HT-29 (cell line): ENCODE measurements at regions not wholly inside any gene's neighbourhood (a gene's known extent, or its start where the extent isn't known, plus 50 kb on each side); places are given as distances from the start of the nearest gene placed in this dataset.

Source experiments
- DNase-seq: peaks from one replicate; pipeline ENCODE4 v3.0.0-alpha.2; 2015; ENCODE audit warnings: low spot score

DNA sequence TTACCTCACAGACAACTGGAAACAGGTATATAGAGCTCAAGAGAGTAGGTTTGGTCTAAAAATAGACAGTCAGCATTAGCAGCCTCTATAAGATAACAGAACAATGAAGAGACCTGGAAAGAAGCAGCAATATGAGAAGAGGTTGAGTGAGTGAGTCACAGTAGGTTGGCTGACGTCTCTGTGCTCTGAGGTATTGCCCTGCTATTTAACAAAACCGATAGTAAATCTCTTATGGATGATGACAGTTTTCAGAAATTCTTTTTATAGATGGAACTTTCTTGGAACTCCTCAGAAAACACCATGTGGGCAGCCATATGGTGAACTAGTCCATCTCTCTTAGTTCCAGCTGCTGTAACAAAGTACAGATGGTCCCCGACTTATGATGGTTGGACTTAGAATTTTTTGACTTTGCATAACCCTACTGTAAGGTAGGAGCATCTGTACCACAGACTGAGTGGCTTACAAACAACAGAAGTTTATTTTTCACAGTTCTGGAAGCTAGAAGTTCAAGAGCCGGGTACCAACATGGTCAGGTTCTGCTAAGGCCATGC is 123.5 kb downstream of the MBD2 start:
- no peak for DNase-seq

DNA sequence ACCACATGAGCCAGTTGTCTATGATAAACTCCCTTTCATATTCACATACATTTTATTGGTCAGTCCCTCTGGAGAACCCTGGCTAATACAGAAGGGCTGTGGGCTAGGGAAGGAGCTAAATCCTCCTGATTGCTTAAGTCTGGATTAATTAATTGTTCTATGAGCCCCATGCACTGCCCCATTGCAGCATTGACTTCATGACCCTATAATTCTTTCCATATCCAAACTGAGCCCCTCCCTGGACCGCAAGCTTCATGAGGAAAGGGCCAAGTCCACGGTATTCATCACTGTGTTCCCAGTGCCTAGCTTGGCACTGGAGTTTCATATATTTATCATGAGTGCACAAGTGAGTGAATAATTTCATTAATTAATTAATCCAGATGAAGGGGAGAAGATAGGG is 124.0 kb downstream of the MBD2 start:
- DNase-seq, result no peak

DNA sequence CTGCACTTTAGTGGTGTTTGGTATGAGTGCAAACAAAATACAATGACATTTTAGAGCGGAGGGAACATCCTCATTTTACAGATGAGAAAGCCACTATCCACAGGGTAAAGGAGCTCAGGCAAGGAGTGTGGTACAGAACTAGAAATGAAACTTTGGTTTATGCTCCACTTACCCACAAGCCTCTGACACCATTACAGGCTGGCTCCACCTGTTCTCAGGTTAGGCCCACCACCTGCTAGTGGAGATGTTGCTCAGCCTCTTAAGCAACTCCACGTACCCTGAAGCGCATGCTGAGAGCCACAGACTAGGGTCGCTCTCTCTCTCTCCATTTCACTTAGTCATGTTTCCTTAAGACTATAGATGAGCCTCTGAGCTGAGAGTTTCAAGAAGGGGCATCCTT is 130.0 kb downstream of the MBD2 start:
- DNase-seq, result no peak

DNA sequence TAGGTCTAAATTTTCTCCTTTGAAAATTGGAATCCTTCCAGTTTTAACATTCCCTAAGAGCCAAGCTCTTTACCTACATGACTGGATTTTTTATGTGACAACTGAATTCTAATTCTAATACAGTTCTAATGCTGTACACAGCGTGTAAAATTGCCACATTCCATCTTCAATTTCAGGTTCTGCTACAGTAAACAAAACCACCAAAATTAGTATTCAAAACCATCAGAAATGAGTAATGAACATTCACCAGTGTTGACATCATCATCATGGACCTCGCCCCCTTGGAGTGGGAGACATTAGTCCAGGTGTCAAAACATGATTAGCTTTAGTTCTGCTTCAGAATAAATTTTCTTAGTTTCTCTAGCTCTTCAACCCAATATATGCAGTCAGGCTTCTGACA is 133.6 kb downstream of the MBD2 start:
- DNase-seq, result no peak

DNA sequence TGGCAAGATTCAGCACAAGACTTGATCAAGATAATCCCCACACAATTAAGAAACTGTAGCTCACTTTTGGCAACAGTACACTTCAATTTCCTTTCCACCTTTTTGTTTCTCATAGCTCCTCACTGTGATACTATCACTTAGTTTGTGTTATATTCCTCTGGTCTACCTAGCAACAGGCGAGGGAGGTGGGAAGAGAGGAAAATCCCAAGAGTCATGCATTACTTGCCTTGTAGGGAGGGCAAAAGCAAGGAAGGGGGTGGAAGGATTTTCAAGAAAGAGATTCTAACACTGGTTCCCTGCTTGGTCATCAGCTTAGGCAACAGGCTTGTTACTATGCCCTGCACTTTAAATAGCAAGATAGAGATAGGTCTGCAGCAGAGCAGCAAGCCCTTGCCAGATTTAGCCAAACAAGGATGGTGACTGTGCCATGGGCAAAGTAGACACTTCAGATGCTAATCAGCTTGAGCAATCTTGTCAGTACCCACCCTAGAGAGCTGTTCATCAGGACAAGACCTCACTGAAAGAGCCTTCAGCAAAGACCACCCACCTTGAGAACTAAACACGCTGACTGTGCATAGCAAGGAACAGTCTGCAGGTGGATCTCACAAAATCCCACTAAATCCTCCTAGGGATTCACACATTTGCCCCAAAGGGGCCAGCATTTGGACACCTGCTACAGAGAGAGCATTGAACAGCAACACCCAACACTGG is 134.6 kb downstream of the MBD2 start:
- DNase-seq, result no peak

DNA sequence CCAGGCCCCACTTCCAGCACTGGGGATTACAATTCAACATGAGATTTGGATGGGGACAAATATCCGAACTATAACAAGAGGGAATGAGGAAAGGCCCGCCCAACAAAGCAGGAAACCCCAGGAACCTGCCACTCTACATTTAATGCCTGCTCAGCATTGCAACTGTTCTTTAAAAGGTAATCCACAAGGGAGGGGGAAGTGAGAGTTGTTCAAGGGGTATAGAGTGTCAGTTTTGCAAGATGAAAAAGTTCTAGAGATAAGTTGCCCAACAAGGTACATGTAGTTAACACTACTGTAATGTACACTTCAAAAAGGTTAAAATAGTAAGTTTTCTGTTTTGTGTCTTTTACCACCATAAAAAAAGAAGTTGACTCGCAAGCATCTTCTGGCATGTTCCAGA is 137.6 kb downstream of the MBD2 start:
- DNase-seq, result no peak

DNA sequence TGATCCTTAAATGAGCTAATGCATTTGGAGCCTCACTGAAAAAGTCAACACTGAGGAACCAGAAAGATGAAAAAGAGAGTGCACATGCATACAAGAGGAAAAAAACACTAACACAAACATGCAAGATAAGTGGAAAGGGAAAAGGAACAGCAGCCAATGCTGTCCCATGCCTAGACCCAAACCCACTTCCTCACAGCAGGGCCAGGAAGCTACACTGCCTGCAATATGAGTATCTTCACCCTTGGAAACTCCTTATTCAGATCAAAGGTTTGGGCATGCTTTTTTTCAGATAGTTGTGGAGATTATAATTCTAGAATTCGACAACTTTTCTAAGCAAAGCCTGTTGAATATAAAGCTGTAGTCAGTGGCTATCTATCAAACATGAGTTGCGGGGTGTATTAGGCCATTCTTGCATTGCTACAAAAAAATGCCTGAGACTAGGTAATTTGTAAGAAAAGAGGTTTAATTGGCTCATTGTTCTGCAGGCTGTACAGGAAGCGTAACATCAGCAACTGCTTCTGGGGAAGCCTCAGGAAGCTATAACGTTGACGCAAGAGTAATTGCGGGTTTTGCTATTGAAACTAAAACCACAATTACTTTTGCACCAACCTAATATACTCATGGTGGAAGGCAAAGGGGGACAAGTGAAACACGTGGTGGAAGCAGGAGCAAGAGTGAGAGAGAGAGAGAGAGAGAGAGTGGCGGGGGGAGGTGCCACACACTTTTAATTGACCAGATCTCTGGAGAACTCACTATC is 138.2 kb downstream of the MBD2 start:
- no peak for DNase-seq

DNA sequence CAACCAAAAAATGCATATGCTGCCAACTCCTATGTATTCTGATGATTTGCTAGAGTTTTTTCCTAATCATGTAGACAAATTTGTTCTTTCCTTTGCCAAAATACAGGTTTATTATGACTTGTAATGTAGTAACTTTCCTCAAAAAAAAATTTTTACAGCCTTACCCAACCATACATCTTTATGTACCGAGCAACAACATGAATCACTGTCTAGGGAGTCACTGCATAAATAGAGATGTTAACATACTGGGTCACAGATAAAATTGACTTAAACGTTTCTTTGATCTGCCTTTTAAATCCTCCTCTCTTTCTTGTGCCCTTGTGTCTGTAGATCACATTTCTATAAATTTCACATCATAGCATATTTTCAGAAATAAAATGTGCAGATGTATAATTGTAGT is 143.6 kb downstream of the MBD2 start:
- no peak for DNase-seq

DNA sequence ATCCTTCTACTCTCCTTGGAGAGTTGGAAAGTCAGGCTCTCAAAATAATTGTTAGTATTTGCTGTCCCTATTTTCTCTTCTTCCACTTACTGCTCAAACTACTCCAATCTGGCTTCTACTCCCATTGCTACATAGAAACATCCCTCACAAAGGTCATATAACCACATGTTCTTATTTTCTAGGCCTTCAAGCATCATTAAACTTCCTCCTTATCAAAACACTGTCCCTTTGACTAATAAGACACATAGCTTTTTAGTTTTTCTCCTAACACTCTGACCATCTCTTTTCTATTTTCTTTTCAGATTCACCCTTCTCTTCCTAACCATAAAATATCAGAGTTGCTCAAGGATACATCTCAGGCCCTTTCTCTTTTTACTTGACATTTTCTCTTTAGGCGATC is 148.3 kb downstream of the MBD2 start:
- no peak for DNase-seq

DNA sequence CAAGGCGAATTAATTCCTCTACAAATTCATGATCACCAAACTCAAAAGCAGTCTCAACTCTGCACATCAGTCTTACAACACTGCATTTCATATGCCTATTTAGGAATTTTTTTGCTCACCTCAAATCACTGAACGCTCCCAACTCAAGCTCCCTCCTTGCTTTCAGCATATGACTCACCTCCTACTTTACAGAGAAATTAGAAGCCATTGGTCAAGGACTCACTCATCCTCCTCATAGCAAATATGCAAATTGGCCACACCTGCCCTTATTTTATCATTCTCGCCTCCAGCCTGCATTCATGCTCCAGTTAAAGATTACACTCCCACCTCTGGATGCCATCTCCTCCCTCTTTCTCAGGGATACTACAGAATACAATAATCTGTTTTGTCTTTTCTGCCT is 148.8 kb downstream of the MBD2 start:
- DNase-seq, result no peak

DNA sequence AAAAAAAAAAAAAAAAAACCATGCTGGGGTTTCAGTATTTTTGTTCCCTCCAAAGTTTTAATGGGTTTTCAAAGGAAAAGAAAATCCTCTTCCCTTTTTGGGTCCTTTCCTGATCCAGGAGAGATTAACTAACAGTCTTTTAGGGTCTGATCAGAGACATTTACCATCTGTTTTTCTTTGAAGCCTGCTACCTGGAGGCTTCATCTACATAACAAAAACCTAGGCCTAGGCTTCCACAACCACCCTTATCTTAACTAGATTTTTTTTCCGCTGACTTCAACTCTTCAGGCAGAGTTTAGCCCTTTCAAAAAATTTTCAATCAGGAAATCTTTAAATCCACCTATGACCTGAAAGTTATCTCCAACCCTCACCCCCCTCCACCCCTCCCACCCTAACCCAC is 154.7 kb downstream of the MBD2 start:
- no peak for DNase-seq

DNA sequence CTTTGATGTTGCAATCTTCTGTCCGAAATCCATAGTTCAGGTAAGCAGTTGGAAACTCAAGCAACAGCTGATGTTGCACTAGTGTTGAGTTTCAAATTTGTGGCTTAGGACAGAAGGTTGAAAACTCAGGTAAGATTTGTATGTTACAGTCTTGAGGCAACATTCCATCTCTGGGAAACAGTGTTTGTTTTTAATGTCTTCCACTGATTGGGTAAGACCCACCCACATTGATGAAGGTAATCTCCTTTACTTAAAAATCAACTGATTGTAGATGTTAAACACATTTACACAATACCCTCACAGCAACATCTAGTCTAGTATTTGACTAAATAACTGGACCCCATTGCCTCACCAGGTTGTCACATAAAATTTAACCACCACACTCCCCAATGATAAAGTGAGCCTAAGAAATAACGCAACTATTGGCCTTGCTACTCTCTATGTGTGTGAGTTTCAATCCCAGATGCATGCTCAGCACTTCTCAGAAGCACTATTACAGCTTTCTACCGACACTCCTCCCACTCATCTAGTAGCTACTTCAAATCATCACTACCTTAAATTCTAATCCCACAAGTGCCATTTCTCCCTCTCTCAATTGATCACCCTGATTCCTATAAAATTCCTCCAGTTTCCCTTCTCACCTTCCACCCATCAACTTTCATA is 164.0 kb downstream of the MBD2 start:
- no peak for DNase-seq

DNA sequence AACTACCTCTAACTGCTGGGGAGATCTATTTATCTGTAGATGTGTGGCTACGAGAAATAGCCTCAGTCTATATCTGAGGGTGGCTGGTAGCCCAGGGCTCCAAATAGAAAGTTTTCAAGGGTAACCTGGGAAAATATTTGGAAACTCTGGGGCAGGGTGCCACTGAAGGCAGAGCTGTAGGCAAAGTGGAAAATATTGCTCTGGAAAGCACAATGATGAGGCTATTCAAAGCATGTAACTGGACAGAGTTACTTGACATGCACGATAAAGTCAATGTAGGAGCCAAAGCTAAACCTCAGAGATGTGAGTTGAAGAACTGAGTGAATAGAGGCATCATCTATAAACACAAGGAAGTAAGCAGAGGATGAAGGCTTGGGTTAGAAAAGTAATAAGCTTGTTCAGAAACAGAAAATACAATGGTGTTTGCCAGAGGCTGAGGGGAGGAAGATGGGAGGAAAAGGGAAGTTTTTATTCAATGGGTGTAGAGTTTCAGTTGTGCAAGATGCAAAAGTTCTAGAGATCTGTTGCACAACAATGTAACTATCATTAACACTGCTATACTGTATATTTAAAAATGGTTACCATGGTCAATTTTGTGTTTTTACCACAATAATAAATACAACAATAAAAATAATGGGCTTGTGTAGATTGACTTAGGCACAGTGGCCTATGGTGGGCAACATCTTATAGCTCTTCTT is 171.6 kb downstream of the MBD2 start:
- DNase-seq, result no peak

DNA sequence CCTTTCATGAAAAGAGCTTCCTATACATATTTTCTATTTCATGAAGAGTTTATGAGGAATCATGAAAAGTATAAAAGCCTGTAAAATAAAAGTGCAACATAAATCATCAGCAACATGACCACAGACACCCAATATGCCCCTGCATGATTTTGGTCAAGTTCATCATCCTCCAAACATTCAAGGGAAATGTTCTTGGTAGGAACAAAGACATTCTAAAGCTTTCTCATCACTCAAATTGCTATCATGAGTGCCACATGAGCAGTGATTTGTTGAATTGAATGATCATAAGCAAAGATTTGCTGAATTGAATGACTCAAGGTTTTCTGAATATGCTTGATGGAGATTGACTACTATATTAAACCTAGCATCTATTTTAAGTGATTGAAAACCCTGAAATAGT is 172.2 kb downstream of the MBD2 start:
- no peak for DNase-seq

DNA sequence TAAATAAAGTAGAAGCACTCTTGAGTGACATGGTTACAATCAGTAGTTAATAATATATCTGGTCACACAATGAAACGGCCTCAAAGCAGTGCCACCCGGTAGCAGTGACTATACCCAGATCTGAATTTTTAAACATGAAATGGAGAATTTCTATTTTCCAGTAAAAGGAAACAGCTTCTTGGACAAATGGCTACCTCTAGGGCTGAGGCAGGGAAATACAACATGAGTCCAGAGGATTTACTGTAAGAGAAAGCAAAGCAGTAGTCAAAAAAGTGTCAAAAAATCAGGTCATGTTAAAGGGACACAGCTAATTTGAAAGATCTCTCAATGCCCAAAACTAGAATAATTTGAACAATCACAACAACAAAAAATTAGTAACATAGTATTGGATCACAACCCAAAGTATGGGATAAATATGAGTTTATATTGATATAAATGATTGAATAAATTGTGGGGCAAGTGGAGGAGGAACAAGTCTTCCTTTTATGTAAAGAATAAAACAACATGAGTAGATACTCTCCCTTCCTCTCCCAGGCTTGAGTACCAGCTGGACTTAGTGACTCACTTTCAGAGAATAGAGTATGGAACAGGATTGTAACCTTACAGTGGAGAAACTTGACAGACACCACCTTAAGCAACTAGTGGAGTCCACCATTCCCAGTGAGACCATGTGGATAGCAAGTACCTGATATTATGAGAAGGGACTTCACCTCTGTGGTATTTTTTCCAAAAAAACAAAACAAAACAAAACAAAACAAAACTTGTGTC is 180.8 kb downstream of the MBD2 start:
- no peak for DNase-seq

DNA sequence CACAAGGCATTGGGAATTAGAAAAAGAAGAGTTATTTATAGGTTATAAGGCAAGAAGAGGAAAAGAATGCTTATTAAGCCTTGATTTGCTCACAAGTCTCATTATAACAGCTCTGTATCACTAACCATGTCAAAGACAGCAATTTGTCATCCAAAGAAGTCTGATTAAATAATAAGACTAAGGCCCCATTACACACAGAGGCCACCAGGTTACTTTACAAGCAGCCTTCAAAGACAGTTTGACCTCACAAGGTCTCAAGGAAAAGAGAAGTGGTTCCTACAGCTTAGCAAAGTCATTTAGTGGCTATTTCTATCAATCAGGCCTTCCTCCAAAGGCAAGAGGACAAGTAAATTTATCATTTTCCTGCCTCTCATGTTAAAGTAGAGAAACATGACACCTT is 188.5 kb downstream of the MBD2 start:
- no peak for DNase-seq

DNA sequence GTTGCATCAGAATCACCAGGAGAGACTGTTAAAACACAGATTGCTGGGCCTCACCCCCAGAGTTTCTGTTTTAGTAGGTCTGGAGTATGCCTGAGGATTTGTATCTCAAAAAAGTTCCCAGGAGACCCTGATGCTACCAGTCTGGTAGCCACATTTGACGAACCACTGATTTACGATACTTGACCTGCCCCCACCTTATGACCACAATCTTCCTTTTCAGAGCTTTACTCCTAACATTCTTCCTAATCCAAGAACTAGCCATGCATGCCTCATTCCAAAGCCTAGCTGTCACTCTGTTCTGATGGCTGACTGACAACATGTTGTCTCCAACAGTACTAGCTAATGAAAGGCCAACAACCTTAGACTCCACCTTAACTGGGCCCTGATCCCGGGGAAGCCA is 191.4 kb downstream of the MBD2 start:
- DNase-seq, result no peak

DNA sequence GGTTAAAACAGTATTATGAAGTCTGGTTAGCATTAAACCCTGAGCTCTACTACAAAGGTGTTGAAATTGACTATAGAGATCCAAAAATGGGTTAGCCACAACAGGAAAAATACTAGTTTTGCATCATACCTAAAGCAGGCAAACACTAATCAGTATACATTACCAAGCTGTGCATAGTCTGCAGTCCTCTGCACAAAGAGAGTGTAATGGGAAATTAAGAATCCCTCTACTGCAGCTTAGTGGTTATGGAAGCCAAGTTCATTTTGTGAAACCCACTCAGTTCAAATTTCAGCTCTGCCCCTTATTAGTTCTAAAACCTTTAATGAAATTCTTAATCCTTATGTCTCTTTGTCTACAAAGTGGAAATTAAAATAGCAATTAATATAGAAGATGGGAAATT is 192.1 kb downstream of the MBD2 start:
- DNase-seq, result no peak

DNA sequence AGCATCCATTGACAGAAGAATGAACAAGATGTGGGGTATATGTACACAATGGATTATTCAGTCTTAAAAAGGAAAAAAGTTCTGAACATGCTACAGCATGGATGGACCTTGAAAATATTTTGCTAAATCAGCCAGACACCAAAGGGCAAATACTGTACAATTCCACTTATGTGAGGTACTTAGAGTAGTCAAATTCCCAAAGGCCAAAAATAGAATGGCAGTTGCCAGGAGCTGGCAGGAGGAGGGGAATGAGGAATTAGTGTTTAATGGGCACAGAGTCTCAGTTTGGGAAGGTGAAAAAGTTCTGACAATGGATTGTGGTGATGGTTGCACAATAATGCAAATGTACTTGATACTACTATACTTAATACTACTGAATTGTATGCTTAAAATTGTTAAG is 193.2 kb downstream of the MBD2 start:
- no peak for DNase-seq

DNA sequence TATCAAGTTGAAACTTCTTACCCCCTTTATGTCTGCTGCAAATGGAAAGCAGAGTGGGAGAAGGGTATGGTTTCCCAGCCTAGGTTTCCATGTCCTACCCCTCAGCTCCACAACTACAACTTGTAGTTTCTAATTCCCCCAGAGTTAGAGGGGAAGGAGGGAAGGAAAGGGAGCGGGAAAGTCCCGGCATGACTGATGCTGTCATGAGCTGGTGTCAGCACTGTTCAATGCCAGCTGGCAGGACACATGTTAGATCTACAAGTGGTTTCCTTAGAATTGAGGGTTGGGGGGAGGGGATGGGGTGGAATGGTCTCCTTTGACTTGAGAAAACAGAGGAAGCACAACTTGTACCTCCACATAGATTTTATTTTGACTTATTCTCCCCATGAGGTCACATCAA is 194.0 kb downstream of the MBD2 start:
- no peak for DNase-seq

DNA sequence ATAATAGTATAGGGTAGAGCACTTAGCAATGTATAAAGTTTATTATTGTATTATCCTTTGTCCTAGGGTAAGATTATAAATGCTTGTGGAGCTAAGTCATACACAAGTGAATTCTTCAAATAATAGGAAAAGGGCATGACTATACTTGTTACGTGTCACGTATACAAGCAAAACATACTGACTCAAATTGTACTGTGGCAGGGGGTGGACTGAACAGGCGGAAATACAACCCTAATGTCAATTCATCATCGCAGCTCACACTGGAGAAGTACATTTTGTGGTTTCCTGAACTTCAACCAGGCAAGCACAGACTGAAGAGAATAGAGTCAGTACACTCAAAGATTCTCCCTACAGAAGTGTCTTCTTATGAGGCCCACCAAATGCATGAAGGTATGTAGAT is 201.0 kb downstream of the MBD2 start:
- DNase-seq, result no peak
